Transverse colon (tissue), 4 donors: ENCODE measurements at regions not wholly inside any gene's neighbourhood (a gene's known extent, or its start where the extent isn't known, plus 50 kb on each side); places are given as distances from the start of the nearest gene placed in this dataset.

Experiments used
- DNase-seq: peaks from one replicate; pipeline ENCODE4 v3.0.0-alpha.2; 2019
- H3K27ac ChIP-seq, 4 donors: fragments of 200-600 bp; sonication (generic); 2 replicates each; pipeline ENCODE4 v1.5.1; 2016 to 2018; ENCODE audit warnings: inconsistent platforms in 4 of 4
- H3K27me3 ChIP-seq: fragments of 200-600 bp; sonication (generic); 2 replicates; pipeline ENCODE4 v1.5.1; 2017; ENCODE audit warnings: inconsistent platforms
- H3K36me3 ChIP-seq, 4 donors: fragments of 200-600 bp; sonication (generic); 2 replicates each; pipeline ENCODE4 v1.5.1; 2017 to 2019; ENCODE audit warnings: inconsistent platforms in 4 of 4
- H3K4me1 ChIP-seq, 4 donors: fragments of 200-600 bp; sonication (generic); 2 replicates each; pipeline ENCODE4 v1.5.1; 2017 to 2020; ENCODE audit warnings: inconsistent platforms in 4 of 4
- H3K4me3 ChIP-seq, 4 donors: fragments of 200-600 bp; sonication (generic); 1 replicate in 1 of 4; 2 replicates in 3 of 4; pipeline versions ENCODE4 v1.5.1 to v1.6.1; 2017 to 2019; ENCODE audit warnings: inconsistent platforms in 4 of 4
- H3K9me3 ChIP-seq, 2 donors: fragments of 200-600 bp; sonication (generic); 2 replicates each; pipeline ENCODE4 v1.5.1; 2017 to 2019; ENCODE audit warnings: inconsistent platforms in 2 of 2
- EP300 ChIP-seq: sonication (generic); formaldehyde crosslinking; IDR thresholded peaks from one replicate; pipeline ENCODE4 v1.6.1; 2017; ENCODE audit warnings: antibody characterized with exemption, low read depth
- POLR2A ChIP-seq: fragments of 450-650 bp; IDR thresholded peaks from one replicate; pipeline ENCODE4 v1.6.1; 2016; ENCODE audit warnings: antibody characterized with exemption, mild to moderate bottlenecking, moderate library complexity
- POLR2AphosphoS5 ChIP-seq, 3 donors: sonication (generic); formaldehyde crosslinking; IDR thresholded peaks; one replicate each; pipeline ENCODE4 v1.6.1; 2016; ENCODE audit warnings: antibody characterized with exemption in 3 of 3
- WGBS, 2 donors: methylation state at CpG; one replicate each; pipeline ENCODE4 v1.1.5; 2018; ENCODE audit warnings: low coverage in 1 of 2; 5-methylcytosine and 5-hydroxymethylcytosine counted together
- in situ Hi-C, 4 donors: fragments of 200-750 bp; cut with MboI; loops; one replicate each; pipeline versions ENCODE4 v1.15.0 to v1.15.1; 2017; ENCODE audit warnings: low sequenced_read_pairs in 3 of 4, low pct_ligation_motif_present in 1 of 4, low pct_unique_long_range_greater_than_20kb in 1 of 4
- intact Hi-C: fragments of 100-400 bp; cut with DNase I; formaldehyde crosslinking; loops from one replicate; pipeline ENCODE4 v1.15.1; 2023; ENCODE audit warnings: low total_unique reads
- TF ChIP-seq, protein P1 (sequence below), 5 experiments: fragments of 200-600 bp in 3 of 5; fragments of 450-650 bp in 2 of 5; sonication (generic) in 3 of 5; IDR thresholded peaks; 1 replicate in 2 of 5; 2 replicates in 3 of 5; pipeline ENCODE4 v1.5.1; 2016 to 2017; ENCODE audit warnings: antibody characterized with exemption in 5 of 5, inconsistent platforms in 3 of 5, mild to moderate bottlenecking in 2 of 5, moderate library complexity in 1 of 5

DNA sequence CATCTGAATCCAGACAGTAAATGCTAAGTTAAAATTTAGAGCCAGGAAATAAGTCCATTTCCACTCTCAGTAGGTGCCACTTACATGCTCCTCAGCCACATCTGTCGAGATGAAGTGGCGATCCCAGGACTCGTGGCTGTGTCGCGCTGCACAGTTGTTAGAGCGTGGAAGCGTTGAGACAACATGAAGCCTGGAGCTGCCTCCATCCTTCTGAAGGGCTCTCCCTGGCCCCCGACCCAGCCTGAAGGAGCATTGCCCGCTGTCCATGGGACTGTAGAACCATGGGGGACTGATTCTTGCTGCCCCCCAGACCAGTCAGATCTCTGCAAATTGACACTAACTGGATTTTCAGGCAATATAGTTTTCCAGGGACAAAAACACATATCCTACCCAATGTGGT is 58.9 kb downstream of the IRX1 start:
- Histone ChIP-seq H3K36me3 (no peaks in the 10 kb centered on the region), H3K4me1 (no peaks in the 10 kb centered on the region), H3K9me3 (no peaks in the 10 kb centered on the region), H3K27me3 (no peaks in the 10 kb centered on the region), H3K4me3 (no peak overlapping the region), H3K27ac (no peak overlapping the region)
- DNase-seq, result no peak
- WGBS, 2 donors, result 85% methylated on average over 9 of the region's 9 CpGs; no CpG with 5 or more reads in 1 of the 2 donors
- intact Hi-C loops (no loop called here), in situ Hi-C loops (no loop called here)
- TF ChIP-seq POLR2A, result no peak
- no peak for TF ChIP-seq POLR2AphosphoS5 (IDR thresholded peaks at IDR 0.05)
- TF ChIP-seq, protein P1, sequence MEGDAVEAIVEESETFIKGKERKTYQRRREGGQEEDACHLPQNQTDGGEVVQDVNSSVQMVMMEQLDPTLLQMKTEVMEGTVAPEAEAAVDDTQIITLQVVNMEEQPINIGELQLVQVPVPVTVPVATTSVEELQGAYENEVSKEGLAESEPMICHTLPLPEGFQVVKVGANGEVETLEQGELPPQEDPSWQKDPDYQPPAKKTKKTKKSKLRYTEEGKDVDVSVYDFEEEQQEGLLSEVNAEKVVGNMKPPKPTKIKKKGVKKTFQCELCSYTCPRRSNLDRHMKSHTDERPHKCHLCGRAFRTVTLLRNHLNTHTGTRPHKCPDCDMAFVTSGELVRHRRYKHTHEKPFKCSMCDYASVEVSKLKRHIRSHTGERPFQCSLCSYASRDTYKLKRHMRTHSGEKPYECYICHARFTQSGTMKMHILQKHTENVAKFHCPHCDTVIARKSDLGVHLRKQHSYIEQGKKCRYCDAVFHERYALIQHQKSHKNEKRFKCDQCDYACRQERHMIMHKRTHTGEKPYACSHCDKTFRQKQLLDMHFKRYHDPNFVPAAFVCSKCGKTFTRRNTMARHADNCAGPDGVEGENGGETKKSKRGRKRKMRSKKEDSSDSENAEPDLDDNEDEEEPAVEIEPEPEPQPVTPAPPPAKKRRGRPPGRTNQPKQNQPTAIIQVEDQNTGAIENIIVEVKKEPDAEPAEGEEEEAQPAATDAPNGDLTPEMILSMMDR (IDR thresholded peaks at IDR 0.05), result no peak
- no peak for TF ChIP-seq EP300

DNA sequence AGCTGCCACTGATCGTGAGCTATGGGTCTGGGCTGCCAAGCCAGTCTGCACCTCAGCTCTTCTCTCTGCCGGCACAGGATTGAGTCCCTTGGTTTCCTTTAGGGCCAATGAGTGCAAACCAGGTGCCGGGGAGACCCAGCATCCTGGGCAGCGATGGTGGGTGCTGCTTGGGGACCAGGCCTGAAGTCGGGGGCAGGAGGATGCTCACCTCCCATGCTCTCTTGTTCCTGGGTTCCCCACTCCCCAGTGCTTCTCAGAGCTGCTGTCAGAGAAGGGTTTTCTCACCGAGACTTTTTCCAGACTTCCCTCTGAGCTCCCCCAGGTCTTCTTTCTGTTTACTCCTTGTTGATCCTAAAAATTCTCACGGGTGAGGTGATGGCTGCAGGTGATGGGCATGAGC is 61.2 kb downstream of the IRX1 start:
- no peak overlapping the region for H3K4me3 ChIP-seq
- no peaks in the 10 kb centered on the region for H3K4me1 ChIP-seq
- H3K9me3 ChIP-seq, result no peaks in the 10 kb centered on the region
- H3K36me3 ChIP-seq, result no peaks in the 10 kb centered on the region
- intact Hi-C loops (no loop called here), in situ Hi-C loops (no loop called here)
- 67 to 79% methylated on average over 2 to 7 of the region's 7 CpGs for WGBS, 2 donors
- TF ChIP-seq EP300, result no peak
- TF ChIP-seq, protein P1 (IDR thresholded peaks at IDR 0.05), result no peak
- TF ChIP-seq POLR2A, result no peak
- TF ChIP-seq POLR2AphosphoS5 (IDR thresholded peaks at IDR 0.05), result no peak
- no peaks in the 10 kb centered on the region for H3K27me3 ChIP-seq
- DNase-seq, result no peak
- no peak overlapping the region for H3K27ac ChIP-seq

DNA sequence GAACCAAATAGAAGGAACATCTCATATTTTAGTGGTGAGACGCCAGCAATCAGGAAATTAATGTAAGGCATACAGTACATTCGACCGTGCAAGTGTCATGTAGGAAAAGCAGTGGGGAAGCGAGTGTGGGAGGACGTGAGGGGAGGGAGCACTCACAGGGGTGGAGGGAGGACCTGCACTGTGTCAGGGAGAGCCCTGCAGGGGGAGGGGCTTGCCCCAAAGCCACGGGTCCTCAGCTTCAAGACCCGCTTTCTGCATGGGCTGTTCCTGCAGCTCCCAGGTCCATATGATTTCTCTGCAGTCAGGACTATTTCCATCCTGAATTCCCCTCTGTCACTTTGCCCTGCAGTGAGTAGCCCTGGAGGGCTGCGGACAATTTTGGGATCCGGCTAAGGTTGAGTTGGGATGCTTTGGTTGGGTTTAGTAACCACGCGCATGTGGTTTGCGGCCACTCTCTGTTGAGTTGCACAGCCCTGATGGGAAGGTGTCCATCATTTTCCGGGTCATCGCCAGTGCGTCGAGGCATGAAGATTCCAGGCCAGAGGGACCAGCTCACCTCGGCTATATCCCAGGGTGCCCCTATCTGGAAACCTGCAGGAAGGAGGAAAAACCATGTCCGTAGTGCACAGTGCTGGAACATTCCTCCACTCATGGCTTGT is 61.9 kb downstream of the IRX1 start:
- Histone ChIP-seq H3K4me1 (no peaks in the 10 kb centered on the region), H3K4me3 (no peak overlapping the region), H3K27me3 (no peaks in the 10 kb centered on the region), H3K27ac (no peak overlapping the region), H3K9me3 (no peaks in the 10 kb centered on the region), H3K36me3 (no peaks in the 10 kb centered on the region)
- TF ChIP-seq POLR2A, result no peak
- TF ChIP-seq POLR2AphosphoS5 (IDR thresholded peaks at IDR 0.05), result no peak
- TF ChIP-seq, protein P1 (IDR thresholded peaks at IDR 0.05), result no peak
- no peak for TF ChIP-seq EP300
- DNase-seq, result no peak
- intact Hi-C loops (no loop called here), in situ Hi-C loops (no loop called here)
- 82% methylated on average over 18 of the region's 18 CpGs; no CpG with 5 or more reads in 1 of the 2 donors for WGBS, 2 donors

DNA sequence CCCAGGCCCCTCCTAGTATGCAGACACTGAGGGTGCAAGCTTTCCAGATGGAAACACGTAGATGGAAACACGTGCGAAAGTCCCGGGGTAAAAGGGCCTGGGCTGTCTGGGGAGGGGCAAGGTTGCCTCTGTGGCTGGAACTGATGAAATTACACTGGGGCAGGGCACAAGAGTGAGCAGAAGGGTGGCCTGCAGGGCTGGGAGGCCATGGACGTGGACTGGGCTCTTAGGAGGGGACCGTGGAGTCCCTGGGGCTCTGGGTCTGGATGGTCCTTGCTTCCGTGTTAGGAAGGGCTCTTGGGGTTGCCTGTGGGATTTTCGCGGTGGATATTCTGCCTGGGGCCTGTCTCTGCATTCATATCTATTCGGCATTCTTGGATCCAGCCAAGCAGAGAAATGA is 63.3 kb downstream of the IRX1 start:
- DNase-seq, result no peak
- H3K27me3 ChIP-seq, result no peaks in the 10 kb centered on the region
- H3K4me3 ChIP-seq, result no peak overlapping the region
- H3K4me1 ChIP-seq, result no peaks in the 10 kb centered on the region
- intact Hi-C loops (no loop called here), in situ Hi-C loops (no loop called here)
- H3K36me3 ChIP-seq, result no peaks in the 10 kb centered on the region
- TF ChIP-seq POLR2AphosphoS5 (IDR thresholded peaks at IDR 0.05), result no peak
- TF ChIP-seq, protein P1 (IDR thresholded peaks at IDR 0.05), result no peak
- no peak for TF ChIP-seq POLR2A
- TF ChIP-seq EP300, result no peak
- H3K27ac ChIP-seq, result no peak overlapping the region
- no peaks in the 10 kb centered on the region for H3K9me3 ChIP-seq
- WGBS, 2 donors, result 83 to 84% methylated on average over 4 to 10 of the region's 10 CpGs
